ENCODE measurements at regions not wholly inside any gene's neighbourhood (a gene's known extent, or its start where the extent isn't known, plus 50 kb on each side); places are given as distances from the start of the nearest gene placed in this dataset.

DNA sequence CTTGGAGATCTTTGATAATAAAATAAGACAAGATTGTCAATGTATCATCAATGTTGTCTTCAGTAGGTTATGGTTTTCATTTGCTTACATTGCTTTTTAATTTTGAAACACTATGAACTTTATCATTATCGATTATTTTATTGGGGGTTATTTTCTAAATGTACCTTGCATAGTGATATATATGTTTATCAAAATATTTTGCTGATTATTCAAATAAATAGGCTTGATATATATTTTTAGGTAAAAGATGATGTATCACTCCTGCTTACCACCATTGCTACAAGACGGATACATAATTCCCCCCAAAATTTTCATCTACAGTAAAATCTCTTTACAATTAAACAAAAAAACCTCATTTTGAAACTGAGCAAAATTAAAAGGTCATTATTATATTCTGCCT, 293.8 kb downstream of the SUCLG1 start:
- in situ Hi-C loops (cut with HindIII; ENCODE audit: low sequenced_read_pairs) = no loop called here
- H3K4me3 ChIP-seq (ENCODE audit: low read depth, low read length) = no peak overlapping the region
- no peak for TF ChIP-seq CTCF (IDR thresholded peaks at IDR 0.05; ENCODE audit: low read depth, low read length)
- DNase-seq (ENCODE audit: low read depth, low spot score) = no peak

GRCh38 chr2:84160453-84160852, 298.6 kb downstream of the SUCLG1 start:
- no peak for DNase-seq (ENCODE audit: low read depth, low spot score)
- in situ Hi-C loops (cut with HindIII; ENCODE audit: low sequenced_read_pairs) = no loop called here
- H3K4me3 ChIP-seq (ENCODE audit: low read depth, low read length) = no peak overlapping the region
- no peak for TF ChIP-seq CTCF (IDR thresholded peaks at IDR 0.05; ENCODE audit: low read depth, low read length)

DNA sequence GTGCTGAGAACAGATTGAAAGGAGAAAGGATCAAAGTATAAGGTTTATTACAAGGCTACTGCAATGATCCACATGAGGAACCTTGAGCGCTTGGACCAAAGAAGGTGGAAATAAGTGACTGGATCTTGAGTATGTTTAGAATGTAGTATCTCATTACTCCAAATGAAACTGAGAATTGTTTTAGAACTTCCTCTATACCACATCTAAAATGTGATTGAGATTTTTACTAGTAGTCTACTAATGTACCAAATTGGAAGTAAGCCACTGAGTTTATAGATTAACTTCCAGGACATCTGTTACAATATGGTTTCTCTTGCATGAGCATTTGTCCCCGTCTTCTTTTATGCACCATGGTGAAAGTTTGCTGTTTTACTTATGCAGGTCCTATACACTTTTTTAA, 300.5 kb downstream of the SUCLG1 start:
- in situ Hi-C loops (cut with HindIII; ENCODE audit: low sequenced_read_pairs) = no loop called here
- TF ChIP-seq CTCF (IDR thresholded peaks at IDR 0.05; ENCODE audit: low read depth, low read length) = no peak

GRCh38 chr2:84152462-84152861, 306.6 kb downstream of the SUCLG1 start:
- TF ChIP-seq CTCF (IDR thresholded peaks at IDR 0.05; ENCODE audit: low read depth, low read length) = no peak
- in situ Hi-C loops (cut with HindIII; ENCODE audit: low sequenced_read_pairs) = no loop called here
- DNase-seq (ENCODE audit: low read depth, low spot score) = no peak
- H3K4me3 ChIP-seq (ENCODE audit: low read depth, low read length) = no peak overlapping the region

More for the DNA sequence above, 300.5 kb downstream of the SUCLG1 start:
- no peak overlapping the region for H3K4me3 ChIP-seq (ENCODE audit: low read depth, low read length)
- no peak for DNase-seq (ENCODE audit: low read depth, low spot score)

GRCh38 chr2:84144345-84144744, 314.7 kb downstream of the SUCLG1 start:
- in situ Hi-C loops (cut with HindIII; ENCODE audit: low sequenced_read_pairs) = no loop called here
- H3K4me3 ChIP-seq (ENCODE audit: low read depth, low read length) = no peak overlapping the region
- DNase-seq (ENCODE audit: low read depth, low spot score) = no peak
- TF ChIP-seq CTCF (IDR thresholded peaks at IDR 0.05; ENCODE audit: low read depth, low read length) = no peak

- in situ Hi-C loops (cut with HindIII; ENCODE audit: low sequenced_read_pairs) = no loop called here
- H3K4me3 ChIP-seq (ENCODE audit: low read depth, low read length) = no peak overlapping the region
- no peak for DNase-seq (ENCODE audit: low read depth, low spot score)
- no peak for TF ChIP-seq CTCF (IDR thresholded peaks at IDR 0.05; ENCODE audit: low read depth, low read length)
These were observed 322.0 kb downstream of the SUCLG1 start for GRCh38 chr2:84137034-84137433.

DNA sequence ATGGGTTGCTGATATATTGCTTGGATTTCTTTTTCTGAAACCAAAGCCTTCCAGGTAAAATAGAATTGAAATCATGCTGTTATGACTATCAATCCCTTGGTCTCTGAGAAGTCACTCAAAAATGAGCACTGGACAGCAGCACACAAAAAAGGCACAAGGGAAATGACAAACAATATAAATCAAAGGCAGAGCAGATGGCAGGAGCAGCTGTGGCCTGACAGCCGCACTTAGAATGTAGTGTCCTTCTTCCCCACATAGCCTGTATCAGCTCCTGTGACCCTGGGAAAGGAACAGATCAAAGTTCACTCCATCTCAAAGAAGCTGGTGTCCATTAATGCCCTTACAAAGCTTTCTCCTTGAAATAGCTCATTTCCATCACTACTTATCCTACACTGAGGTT, 326.7 kb downstream of the SUCLG1 start:
- DNase-seq (ENCODE audit: low read depth, low spot score) = no peak
- no peak overlapping the region for H3K4me3 ChIP-seq (ENCODE audit: low read depth, low read length)
- no peak for TF ChIP-seq CTCF (IDR thresholded peaks at IDR 0.05; ENCODE audit: low read depth, low read length)
- in situ Hi-C loops (cut with HindIII; ENCODE audit: low sequenced_read_pairs) = no loop called here

Data from astrocyte of the spinal cord (primary cell).